GM12865 (cell line): ENCODE measurements at regions not wholly inside any gene's neighbourhood (a gene's known extent, or its start where the extent isn't known, plus 50 kb on each side); places are given as distances from the start of the nearest gene placed in this dataset.

Experiments used
- DNase-seq: peaks from one replicate; pipeline ENCODE4 v3.0.0; 2010; ENCODE audit warnings: low read depth
- H3K4me3 ChIP-seq: 2 replicates; pipeline ENCODE4 v1.5.1; 2011; ENCODE audit warnings: mild to moderate bottlenecking, low read depth, low read length, control low read depth
- TF ChIP-seq, protein P1 (sequence below): IDR thresholded peaks from 2 replicates; pipeline ENCODE4 v1.5.1; 2011; ENCODE audit warnings: low read length, control low read depth, low read depth, inconsistent platforms; ENCODE audit not compliant: insufficient read depth; ENCODE audit errors: missing control alignments

DNA sequence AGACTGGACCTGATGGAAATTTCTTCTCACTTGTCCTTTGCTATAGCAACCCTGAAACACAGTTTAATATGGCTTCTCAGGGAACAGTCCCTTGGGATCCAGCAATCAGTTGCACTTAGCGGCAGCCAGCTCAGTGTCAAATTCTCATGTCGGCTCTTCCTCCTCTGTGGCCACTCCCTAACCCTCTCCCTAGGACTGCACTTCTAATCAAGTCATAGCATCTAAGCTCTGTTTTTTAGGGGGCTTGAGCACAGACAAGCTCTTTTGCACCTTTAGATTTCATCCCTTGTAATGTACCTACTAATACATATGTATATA lies 250.5 kb upstream of the TLE3 start:
- no peak overlapping the region for H3K4me3 ChIP-seq
- no peak for DNase-seq
- TF ChIP-seq, protein P1, sequence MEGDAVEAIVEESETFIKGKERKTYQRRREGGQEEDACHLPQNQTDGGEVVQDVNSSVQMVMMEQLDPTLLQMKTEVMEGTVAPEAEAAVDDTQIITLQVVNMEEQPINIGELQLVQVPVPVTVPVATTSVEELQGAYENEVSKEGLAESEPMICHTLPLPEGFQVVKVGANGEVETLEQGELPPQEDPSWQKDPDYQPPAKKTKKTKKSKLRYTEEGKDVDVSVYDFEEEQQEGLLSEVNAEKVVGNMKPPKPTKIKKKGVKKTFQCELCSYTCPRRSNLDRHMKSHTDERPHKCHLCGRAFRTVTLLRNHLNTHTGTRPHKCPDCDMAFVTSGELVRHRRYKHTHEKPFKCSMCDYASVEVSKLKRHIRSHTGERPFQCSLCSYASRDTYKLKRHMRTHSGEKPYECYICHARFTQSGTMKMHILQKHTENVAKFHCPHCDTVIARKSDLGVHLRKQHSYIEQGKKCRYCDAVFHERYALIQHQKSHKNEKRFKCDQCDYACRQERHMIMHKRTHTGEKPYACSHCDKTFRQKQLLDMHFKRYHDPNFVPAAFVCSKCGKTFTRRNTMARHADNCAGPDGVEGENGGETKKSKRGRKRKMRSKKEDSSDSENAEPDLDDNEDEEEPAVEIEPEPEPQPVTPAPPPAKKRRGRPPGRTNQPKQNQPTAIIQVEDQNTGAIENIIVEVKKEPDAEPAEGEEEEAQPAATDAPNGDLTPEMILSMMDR: no peak

DNA sequence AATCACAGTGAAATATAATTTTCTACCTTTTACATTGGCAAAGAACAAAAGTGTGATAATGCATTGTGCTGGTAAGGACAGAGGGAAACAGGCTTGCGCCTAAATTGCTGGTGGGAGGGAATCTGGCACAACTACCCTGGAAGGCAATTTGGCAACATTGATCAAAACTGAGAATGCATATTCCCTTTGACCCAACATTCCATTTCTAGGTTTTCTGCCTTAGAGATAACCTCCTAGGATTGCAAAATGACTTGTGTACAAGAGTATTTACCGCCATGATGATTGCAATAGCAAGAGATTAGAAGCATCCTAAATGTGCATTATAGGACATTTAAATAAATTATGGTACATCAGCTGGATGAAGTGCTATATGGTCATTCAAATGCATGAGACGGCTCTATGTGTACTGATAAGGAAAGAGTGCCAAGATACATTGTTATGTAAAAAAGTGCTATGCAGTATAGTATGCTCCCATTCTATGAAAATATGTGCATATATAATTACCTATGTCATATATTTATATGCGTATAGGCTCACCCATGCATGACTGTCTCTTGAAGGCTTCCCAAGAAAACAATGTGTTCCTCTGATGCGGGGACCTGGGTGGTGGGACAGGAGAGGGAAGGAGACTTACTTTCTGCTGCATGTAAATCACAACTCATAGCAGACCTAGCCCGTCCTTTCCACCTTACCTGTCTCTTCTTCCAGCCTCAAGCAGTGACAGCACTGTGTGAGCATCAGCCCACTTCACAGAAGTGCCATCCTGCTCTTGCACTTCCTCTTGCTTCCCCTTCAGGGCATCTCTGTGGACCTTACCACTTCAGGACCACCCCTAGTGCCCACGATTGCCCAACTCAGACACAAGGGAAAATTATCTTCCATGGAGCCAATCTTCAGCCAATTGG lies 249.9 kb upstream of the TLE3 start:
- no peak for DNase-seq
- TF ChIP-seq, protein P1: no peak
- H3K4me3 ChIP-seq: no peak overlapping the region

- H3K4me3 ChIP-seq: no peak overlapping the region
- no peak for DNase-seq
- TF ChIP-seq, protein P1: no peak
Observed at GRCh38 chr15:70345251-70346019, 247.7 kb upstream of the TLE3 start.

DNA sequence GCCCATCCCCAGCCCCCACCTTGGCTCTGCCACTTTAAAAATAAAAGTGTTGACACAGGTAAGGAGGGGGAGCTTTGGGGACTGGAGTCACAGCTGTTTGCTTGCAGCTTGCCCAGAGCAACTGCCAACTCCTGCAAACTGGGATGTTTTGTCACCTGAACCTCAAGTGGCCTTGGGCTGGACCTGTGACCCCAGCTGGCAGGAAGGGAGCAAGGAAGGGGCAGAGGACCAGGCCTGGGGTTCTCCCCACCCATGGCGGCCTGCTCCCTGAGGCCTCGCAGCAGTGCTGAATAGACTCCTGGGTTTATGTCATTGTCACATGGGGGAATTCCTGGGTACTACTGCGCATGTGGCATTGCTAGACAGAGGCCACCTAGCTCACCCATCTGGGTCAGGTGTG lies 246.9 kb upstream of the TLE3 start:
- no peak for DNase-seq
- H3K4me3 ChIP-seq: no peak overlapping the region
- TF ChIP-seq, protein P1: no peak

DNA sequence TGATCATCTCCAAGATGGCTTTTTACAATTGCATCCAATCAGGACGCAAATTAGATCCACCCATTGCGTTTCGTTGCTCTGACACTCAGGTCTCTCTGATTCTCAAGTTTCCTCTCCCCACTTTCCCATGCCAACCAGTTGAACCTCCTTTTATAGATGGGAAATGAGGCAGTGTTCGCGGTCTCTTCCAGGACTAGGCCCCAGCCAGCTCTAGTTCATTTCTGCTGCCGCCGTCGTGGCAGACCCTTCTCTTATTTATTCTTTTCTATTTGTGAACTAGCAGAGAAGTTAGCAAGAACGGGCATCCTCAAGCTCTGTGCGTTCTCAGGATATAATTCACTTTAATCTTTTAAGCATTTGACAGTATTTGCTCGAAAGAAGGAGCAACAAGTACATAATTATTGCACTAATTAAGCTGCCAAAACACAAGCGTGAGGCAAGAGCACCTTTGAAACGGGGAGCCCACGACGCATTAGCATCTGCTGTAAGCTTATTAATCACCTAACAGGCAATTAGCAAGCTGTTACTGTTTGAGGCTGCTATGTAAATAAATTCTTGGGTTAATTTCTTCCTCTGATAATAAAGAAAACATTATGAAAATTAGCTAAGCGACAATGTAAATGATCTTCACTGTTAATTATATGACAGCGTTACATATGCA lies 246.4 kb upstream of the TLE3 start:
- no peak overlapping the region for H3K4me3 ChIP-seq
- DNase-seq: no peak
- TF ChIP-seq, protein P1: no peak

GRCh38 chr15:70342554-70343548 lies 245.1 kb upstream of the TLE3 start:
- no peak overlapping the region for H3K4me3 ChIP-seq
- DNase-seq: no peak
- TF ChIP-seq, protein P1: no peak
